Natural killer cell (primary cell): ENCODE measurements at regions not wholly inside any gene's neighbourhood (a gene's known extent, or its start where the extent isn't known, plus 50 kb on each side); places are given as distances from the start of the nearest gene placed in this dataset.

Experiments used
- ATAC-seq, 3 donors: fragments of 150-1000 bp in 2 of 3; fragments of 200-7000 bp in 1 of 3; cut with Tn5 transposase; 1 replicate in 1 of 3; 2 replicates in 2 of 3; pipeline ENCODE4 v1.10.0; 2021; ENCODE audit warnings: mild to moderate bottlenecking in 2 of 3, moderate library complexity in 2 of 3
- DNase-seq, 2 donors: peaks; one replicate each; pipeline versions ENCODE4 v3.0.0 to v3.0.0-alpha.2; 2013 to 2021; ENCODE audit warnings: mixed read lengths in 1 of 2
- H3K27ac ChIP-seq: one replicate; pipeline ENCODE4 v1.5.1; 2013; ENCODE audit warnings: mild to moderate bottlenecking, low read length
- H3K27me3 ChIP-seq: one replicate; pipeline ENCODE4 v1.6.1; 2013; ENCODE audit warnings: low read length; ENCODE audit not compliant: control insufficient read depth, insufficient read depth
- H3K36me3 ChIP-seq: one replicate; pipeline ENCODE4 v1.6.1; 2013; ENCODE audit warnings: low read length; ENCODE audit not compliant: control insufficient read depth, insufficient read depth
- H3K4me1 ChIP-seq: one replicate; pipeline ENCODE4 v1.6.1; 2013; ENCODE audit warnings: low read length; ENCODE audit not compliant: control insufficient read depth, insufficient read depth
- H3K4me3 ChIP-seq: one replicate; pipeline ENCODE4 v1.5.1; 2013; ENCODE audit warnings: low read length
- H3K9me3 ChIP-seq: one replicate; pipeline ENCODE4 v1.6.1; 2013; ENCODE audit warnings: low read length; ENCODE audit not compliant: control insufficient read depth, insufficient read depth
- H3K27ac Mint-ChIP-seq, 2 donors: one replicate each; pipeline ENCODE4 v1.8.0; 2022; ENCODE audit warnings: mild to moderate bottlenecking in 2 of 2, mixed read lengths in 2 of 2, moderate library complexity in 1 of 2
- H3K27me3 Mint-ChIP-seq, 2 donors: one replicate each; pipeline ENCODE4 v1.8.0; 2022; ENCODE audit warnings: low read depth in 2 of 2, mixed read lengths in 2 of 2
- H3K36me3 Mint-ChIP-seq: one replicate; pipeline ENCODE4 v1.8.0; 2022; ENCODE audit warnings: mixed read lengths
- H3K4me1 Mint-ChIP-seq, 2 donors: one replicate each; pipeline ENCODE4 v1.8.0; 2022; ENCODE audit warnings: mixed read lengths in 2 of 2
- H3K4me3 Mint-ChIP-seq: one replicate; pipeline ENCODE4 v1.8.0; 2022; ENCODE audit warnings: mild to moderate bottlenecking, moderate library complexity, mixed read lengths
- H3K9me3 Mint-ChIP-seq, 2 donors: one replicate each; pipeline ENCODE4 v1.8.0; 2022; ENCODE audit warnings: mixed read lengths in 2 of 2
- WGBS: methylation state at CpG from one replicate; pipeline ENCODE4 v1.1.7; 2013; ENCODE audit warnings: missing lambda C conversion rate; ENCODE audit not compliant: insufficient coverage; 5-methylcytosine and 5-hydroxymethylcytosine counted together
- intact Hi-C: fragments of 100-400 bp; cut with micrococcal nuclease; formaldehyde crosslinking; loops from one replicate; pipeline ENCODE4 v1.14.2; 2022
- TF ChIP-seq, protein P1 (sequence below): fragments of 200-600 bp; IDR thresholded peaks from one replicate; pipeline ENCODE4 v1.8.0; 2022; ENCODE audit warnings: antibody characterized with exemption

DNA sequence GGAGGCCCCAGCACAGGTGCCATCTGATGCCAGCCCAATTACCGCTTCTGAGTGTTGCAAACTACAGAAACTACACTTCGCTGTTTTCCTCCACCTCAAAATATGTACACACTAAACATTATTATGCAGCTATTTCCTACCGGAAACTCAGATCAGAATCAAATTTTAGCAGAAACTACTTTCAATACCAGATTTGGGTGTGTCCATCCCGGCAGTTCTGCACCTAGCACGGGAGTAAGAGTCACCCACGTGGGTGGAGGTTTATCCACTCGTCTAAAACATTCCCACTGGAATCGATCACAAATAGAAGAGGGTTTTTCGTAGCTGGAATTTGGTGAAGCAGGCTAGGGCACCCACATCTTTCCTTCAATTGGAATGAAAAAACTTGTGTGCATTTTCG lies 214.4 kb upstream of the PRKCQ start:
- H3K27me3 ChIP-seq = no peaks in the 10 kb centered on the region
- intact Hi-C loops = no loop called here
- no peak overlapping the region for H3K27ac Mint-ChIP-seq
- H3K9me3 ChIP-seq = no peaks in the 10 kb centered on the region
- DNase-seq = no peak
- H3K36me3 Mint-ChIP-seq = no peaks in the 10 kb centered on the region
- H3K36me3 ChIP-seq = no peaks in the 10 kb centered on the region
- 93% methylated on average over 9 of the region's 10 CpGs for WGBS
- no peaks in the 10 kb centered on the region for H3K9me3 Mint-ChIP-seq
- H3K4me1 ChIP-seq = no peaks in the 10 kb centered on the region
- no peaks in the 10 kb centered on the region for H3K4me1 Mint-ChIP-seq
- no peak for ATAC-seq
- no peak overlapping the region for H3K27ac ChIP-seq
- peaks cover 16 to 17% of the 10 kb centered on the region in 2 donors for H3K27me3 Mint-ChIP-seq
- TF ChIP-seq, protein P1, sequence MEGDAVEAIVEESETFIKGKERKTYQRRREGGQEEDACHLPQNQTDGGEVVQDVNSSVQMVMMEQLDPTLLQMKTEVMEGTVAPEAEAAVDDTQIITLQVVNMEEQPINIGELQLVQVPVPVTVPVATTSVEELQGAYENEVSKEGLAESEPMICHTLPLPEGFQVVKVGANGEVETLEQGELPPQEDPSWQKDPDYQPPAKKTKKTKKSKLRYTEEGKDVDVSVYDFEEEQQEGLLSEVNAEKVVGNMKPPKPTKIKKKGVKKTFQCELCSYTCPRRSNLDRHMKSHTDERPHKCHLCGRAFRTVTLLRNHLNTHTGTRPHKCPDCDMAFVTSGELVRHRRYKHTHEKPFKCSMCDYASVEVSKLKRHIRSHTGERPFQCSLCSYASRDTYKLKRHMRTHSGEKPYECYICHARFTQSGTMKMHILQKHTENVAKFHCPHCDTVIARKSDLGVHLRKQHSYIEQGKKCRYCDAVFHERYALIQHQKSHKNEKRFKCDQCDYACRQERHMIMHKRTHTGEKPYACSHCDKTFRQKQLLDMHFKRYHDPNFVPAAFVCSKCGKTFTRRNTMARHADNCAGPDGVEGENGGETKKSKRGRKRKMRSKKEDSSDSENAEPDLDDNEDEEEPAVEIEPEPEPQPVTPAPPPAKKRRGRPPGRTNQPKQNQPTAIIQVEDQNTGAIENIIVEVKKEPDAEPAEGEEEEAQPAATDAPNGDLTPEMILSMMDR = no peak
- no peak overlapping the region for H3K4me3 Mint-ChIP-seq
- no peak overlapping the region for H3K4me3 ChIP-seq

DNA sequence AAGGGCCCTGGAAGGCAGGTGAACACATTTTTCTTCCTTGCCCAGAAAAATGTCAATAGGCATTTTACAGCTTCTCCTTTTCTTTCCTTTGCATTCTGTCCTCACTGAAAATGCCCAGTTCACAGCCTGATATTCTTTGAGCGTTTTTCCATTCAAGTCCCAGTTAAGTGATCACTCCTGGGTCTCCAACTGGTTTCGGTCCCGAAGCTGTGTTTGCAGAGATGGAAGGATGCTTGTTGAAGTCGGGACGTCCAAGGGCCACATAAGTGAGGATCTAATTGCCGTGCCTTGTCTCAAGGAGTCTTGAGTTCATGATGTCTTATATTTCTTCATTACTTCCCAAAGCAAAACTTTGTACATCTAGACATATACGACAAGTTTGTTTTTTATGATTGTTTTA lies 208.7 kb upstream of the PRKCQ start:
- no peaks in the 10 kb centered on the region for H3K9me3 ChIP-seq
- Mint-ChIP-seq H3K4me1 (no peaks in the 10 kb centered on the region), H3K27ac (no peak overlapping the region), H3K9me3 (no peaks in the 10 kb centered on the region), H3K4me3 (no peak overlapping the region), H3K27me3 (peaks cover 14 to 29% of the 10 kb centered on the region in 2 donors), H3K36me3 (no peaks in the 10 kb centered on the region)
- no peak overlapping the region for H3K27ac ChIP-seq
- no peaks in the 10 kb centered on the region for H3K36me3 ChIP-seq
- TF ChIP-seq, protein P1 = no peak
- ATAC-seq (no peak), DNase-seq (no peak)
- intact Hi-C loops = no loop called here
- H3K27me3 ChIP-seq = no peaks in the 10 kb centered on the region
- no peak overlapping the region for H3K4me3 ChIP-seq
- WGBS = 84% methylated on average over 7 of the region's 7 CpGs
- no peaks in the 10 kb centered on the region for H3K4me1 ChIP-seq

DNA sequence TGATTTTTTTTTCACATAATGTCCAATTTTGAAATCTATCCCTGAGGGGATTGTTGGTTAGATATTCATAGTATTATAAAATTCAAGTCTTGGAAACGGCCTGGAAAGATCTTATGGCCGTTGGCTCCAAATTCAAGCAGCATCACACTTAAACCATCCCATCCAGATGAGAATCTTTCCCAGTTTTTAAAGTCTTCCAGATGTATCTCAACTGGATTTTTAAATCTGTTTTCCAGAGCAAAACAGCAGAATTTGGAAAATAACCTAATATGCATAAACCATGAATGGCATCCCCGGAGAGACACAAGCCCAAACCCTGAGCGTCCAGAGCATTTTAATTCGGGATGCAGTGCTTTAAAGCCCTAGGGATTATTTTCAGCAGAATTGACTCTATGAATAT lies 208.2 kb upstream of the PRKCQ start:
- no peak for DNase-seq
- intact Hi-C loops = no loop called here
- Mint-ChIP-seq H3K9me3 (no peaks in the 10 kb centered on the region), H3K4me3 (no peak overlapping the region), H3K27ac (no peak overlapping the region), H3K36me3 (no peaks in the 10 kb centered on the region), H3K27me3 (peaks cover 13 to 29% of the 10 kb centered on the region in 2 donors), H3K4me1 (no peaks in the 10 kb centered on the region)
- Histone ChIP-seq H3K27me3 (no peaks in the 10 kb centered on the region), H3K36me3 (no peaks in the 10 kb centered on the region), H3K27ac (no peak overlapping the region), H3K4me1 (no peaks in the 10 kb centered on the region), H3K4me3 (no peak overlapping the region), H3K9me3 (no peaks in the 10 kb centered on the region)
- 96% methylated on average over 5 of the region's 5 CpGs for WGBS
- TF ChIP-seq, protein P1 = no peak
- ATAC-seq = no peak

DNA sequence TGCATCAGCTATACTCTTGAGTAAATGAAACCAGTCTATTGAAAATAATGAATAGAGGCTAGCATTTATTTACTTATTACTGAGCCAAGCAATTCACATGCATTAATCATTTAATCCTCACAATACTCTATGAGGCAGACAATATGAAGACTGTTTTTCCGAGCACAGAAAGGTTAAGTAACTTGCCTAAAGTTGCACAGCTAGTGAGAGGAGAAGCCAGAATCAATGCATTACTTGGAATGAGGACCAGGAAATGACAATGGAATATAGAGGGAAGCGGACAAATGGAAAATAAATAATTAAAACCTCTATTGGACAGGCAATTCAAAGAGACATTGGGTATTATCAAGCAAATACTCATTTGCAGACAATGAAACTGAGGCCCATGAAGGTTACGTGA lies 207.6 kb upstream of the PRKCQ start:
- no peaks in the 10 kb centered on the region for H3K4me1 ChIP-seq
- H3K27ac ChIP-seq = no peak overlapping the region
- ATAC-seq (no peak), DNase-seq (no peak)
- no peak overlapping the region for H3K4me3 ChIP-seq
- no peak overlapping the region for H3K4me3 Mint-ChIP-seq
- no peaks in the 10 kb centered on the region for H3K9me3 ChIP-seq
- H3K27me3 ChIP-seq = no peaks in the 10 kb centered on the region
- WGBS = 92% methylated on average over 3 of the region's 3 CpGs
- intact Hi-C loops = no loop called here
- TF ChIP-seq, protein P1 = no peak
- no peaks in the 10 kb centered on the region for H3K4me1 Mint-ChIP-seq
- no peak overlapping the region for H3K27ac Mint-ChIP-seq
- peaks cover 15 to 33% of the 10 kb centered on the region in 2 donors for H3K27me3 Mint-ChIP-seq
- no peaks in the 10 kb centered on the region for H3K36me3 ChIP-seq
- H3K9me3 Mint-ChIP-seq = no peaks in the 10 kb centered on the region
- no peaks in the 10 kb centered on the region for H3K36me3 Mint-ChIP-seq
